Liver (tissue), 8 donors: ENCODE measurements at regions not wholly inside any gene's neighbourhood (a gene's known extent, or its start where the extent isn't known, plus 50 kb on each side); places are given as distances from the start of the nearest gene placed in this dataset.

Experiments
- DNase-seq: peaks from one replicate; pipeline ENCODE4 v3.0.0-alpha.2; 2017; ENCODE audit warnings: low spot score
- H3K27ac ChIP-seq, 2 donors: one replicate each; pipeline ENCODE4 v1.7.0; 2013; ENCODE audit warnings: inconsistent platforms in 2 of 2, low read length in 2 of 2, control low read depth in 1 of 2, low read depth in 1 of 2, mild to moderate bottlenecking in 1 of 2
- H3K27me3 ChIP-seq, 4 donors: one replicate each; pipeline versions ENCODE4 v1.6.1 to v1.7.0; 2013; ENCODE audit warnings: low read length in 3 of 4, inconsistent platforms in 1 of 4, mild to moderate bottlenecking in 1 of 4, moderate library complexity in 1 of 4; ENCODE audit not compliant: control insufficient read depth in 4 of 4, insufficient read depth in 4 of 4
- H3K36me3 ChIP-seq, 4 donors: one replicate each; pipeline versions ENCODE4 v1.6.1 to v1.7.0; 2013; ENCODE audit warnings: low read length in 3 of 4, mild to moderate bottlenecking in 3 of 4, low read depth in 1 of 4, moderate library complexity in 1 of 4; ENCODE audit not compliant: control insufficient read depth in 4 of 4, insufficient read depth in 3 of 4
- H3K4me1 ChIP-seq, 4 donors: one replicate each; pipeline versions ENCODE4 v1.6.1 to v1.7.0; 2013; ENCODE audit warnings: low read length in 3 of 4, mild to moderate bottlenecking in 3 of 4, moderate library complexity in 1 of 4; ENCODE audit not compliant: control insufficient read depth in 4 of 4, insufficient read depth in 4 of 4
- H3K4me3 ChIP-seq, 3 donors: one replicate each; pipeline versions ENCODE4 v1.6.1 to v1.7.0; 2013; ENCODE audit warnings: low read length in 3 of 3, control low read depth in 1 of 3, low read depth in 1 of 3, mild to moderate bottlenecking in 1 of 3
- H3K9ac ChIP-seq, 2 donors: one replicate each; pipeline ENCODE4 v1.7.0; 2013; ENCODE audit warnings: low read length in 2 of 2, mild to moderate bottlenecking in 2 of 2, moderate library complexity in 2 of 2, control low read depth in 1 of 2, low read depth in 1 of 2
- H3K9me3 ChIP-seq, 4 donors: one replicate each; pipeline versions ENCODE4 v1.6.1 to v1.7.0; 2013; ENCODE audit warnings: low read length in 3 of 4; ENCODE audit not compliant: control insufficient read depth in 4 of 4
- CTCF ChIP-seq: fragments of 150-350 bp; IDR thresholded peaks from 2 replicates; pipeline ENCODE4 v1.5.1; 2017; ENCODE audit warnings: improper control_type of control experiment, low read depth, low read length; ENCODE audit not compliant: missing input control
- FOXA1 ChIP-seq: IDR thresholded peaks from 2 replicates; pipeline ENCODE4 v1.6.1; 2016; ENCODE audit warnings: antibody characterized with exemption
- FOXA2 ChIP-seq: IDR thresholded peaks from 2 replicates; pipeline ENCODE4 v1.6.1; 2016; ENCODE audit warnings: antibody characterized with exemption
- GABPA ChIP-seq, 2 donors: IDR thresholded peaks in 1 of 2; conservative IDR thresholded peaks in 1 of 2; 2 replicates each; pipeline ENCODE4 v1.6.1; 2016; ENCODE audit warnings: antibody characterized with exemption in 2 of 2, mild to moderate bottlenecking in 1 of 2, moderate library complexity in 1 of 2
- HNF4A ChIP-seq, 2 donors: conservative IDR thresholded peaks; 2 replicates each; pipeline ENCODE4 v1.6.1; 2016; ENCODE audit warnings: antibody characterized with exemption in 2 of 2, mild to moderate bottlenecking in 2 of 2
- HNF4G ChIP-seq: IDR thresholded peaks from 2 replicates; pipeline ENCODE4 v1.6.1; 2016; ENCODE audit warnings: antibody characterized with exemption
- JUND ChIP-seq, 2 donors: IDR thresholded peaks; 2 replicates each; pipeline ENCODE4 v1.6.1; 2016; ENCODE audit warnings: antibody characterized with exemption in 2 of 2
- MAX ChIP-seq: IDR thresholded peaks from 2 replicates; pipeline ENCODE4 v1.6.1; 2016; ENCODE audit warnings: antibody characterized with exemption
- NR2F2 ChIP-seq: IDR thresholded peaks from 2 replicates; pipeline ENCODE4 v1.6.1; 2016; ENCODE audit warnings: antibody characterized with exemption
- RAD21 ChIP-seq, 2 donors: IDR thresholded peaks; 2 replicates each; pipeline ENCODE4 v1.6.1; 2016; ENCODE audit warnings: antibody characterized with exemption in 2 of 2, mild to moderate bottlenecking in 2 of 2
- REST ChIP-seq: IDR thresholded peaks from 2 replicates; pipeline ENCODE4 v1.6.1; 2016; ENCODE audit warnings: antibody characterized with exemption, mild to moderate bottlenecking
- RXRA ChIP-seq, 2 donors: IDR thresholded peaks; 2 replicates each; pipeline ENCODE4 v1.6.1; 2017 to 2018; ENCODE audit warnings: antibody characterized with exemption in 2 of 2, mild to moderate bottlenecking in 1 of 2
- SP1 ChIP-seq: IDR thresholded peaks from 2 replicates; pipeline ENCODE4 v1.6.1; 2018; ENCODE audit warnings: antibody characterized with exemption, mild to moderate bottlenecking
- TAF1 ChIP-seq: conservative IDR thresholded peaks from 2 replicates; pipeline ENCODE4 v1.6.1; 2016; ENCODE audit warnings: antibody characterized with exemption, mild to moderate bottlenecking
- ZBTB33 ChIP-seq: IDR thresholded peaks from 2 replicates; pipeline ENCODE4 v1.6.1; 2016; ENCODE audit warnings: antibody characterized with exemption
- WGBS: extraction: QIAGEN DNeasy Blood & Tissue Kit; methylation state at CpG from one replicate; pipeline ENCODE4 v1.1.7; 2013; 5-methylcytosine and 5-hydroxymethylcytosine counted together
- donor health status: healthy.
- donor health status: healthy.
- donor health status: healthy.
- donor health status: healthy.
- donor health status: healthy.

- Histone ChIP-seq H3K9me3 (peaks cover 0 to 1% (median 0%) of the 10 kb centered on the region in 4 donors), H3K9ac (no peak overlapping the region), H3K27me3 (peaks cover 0 to 6% (median 2%) of the 10 kb centered on the region in 4 donors), H3K27ac (no peak overlapping the region), H3K36me3 (no peaks in the 10 kb centered on the region), H3K4me3 (no peak overlapping the region), H3K4me1 (no peaks in the 10 kb centered on the region)
- DNase-seq, result no peak
- TF ChIP-seq SP1, result no peak
- WGBS, result 73% methylated on average over 9 of the region's 9 CpGs
Observed at GRCh38 chr20:62571669-62572344, 70.5 kb upstream of the SLCO4A1 start.

GRCh38 chr20:62572980-62573379 is 69.3 kb upstream of the SLCO4A1 start:
- no peak for DNase-seq
- peaks cover 0 to 10% (median 4%) of the 10 kb centered on the region in 4 donors for H3K27me3 ChIP-seq

GRCh38 chr20:62573817-62574216 is 68.5 kb upstream of the SLCO4A1 start:
- no peak for DNase-seq
- no peak for TF ChIP-seq MAX
- no peak for TF ChIP-seq TAF1
- TF ChIP-seq FOXA1, result no peak
- no peak for TF ChIP-seq HNF4G
- TF ChIP-seq CTCF, result no peak
- no peak for TF ChIP-seq NR2F2
- TF ChIP-seq HNF4A (conservative IDR thresholded peaks at IDR 0.05), result no peak
- TF ChIP-seq JUND (IDR thresholded peaks at IDR 0.05), result no peak
- TF ChIP-seq RXRA (IDR thresholded peaks at IDR 0.05), result no peak
- no peak for TF ChIP-seq FOXA2
- TF ChIP-seq GABPA (IDR thresholded peaks at IDR 0.05 in 1 of 2, conservative IDR thresholded peaks at IDR 0.05 in 1 of 2), result no peak
- no peak for TF ChIP-seq RAD21 (IDR thresholded peaks at IDR 0.05)
- TF ChIP-seq REST, result no peak
- no peak overlapping the region for H3K4me3 ChIP-seq
- H3K4me1 ChIP-seq, result no peaks in the 10 kb centered on the region
- WGBS, result 36% methylated on average over 3 of the region's 3 CpGs
- no peak overlapping the region for H3K27ac ChIP-seq
- H3K27me3 ChIP-seq, result peaks cover 0 to 12% (median 5%) of the 10 kb centered on the region in 4 donors
- no peaks in the 10 kb centered on the region for H3K36me3 ChIP-seq
- peaks cover 0 to 1% (median 0%) of the 10 kb centered on the region in 4 donors for H3K9me3 ChIP-seq
- no peak overlapping the region for H3K9ac ChIP-seq

More at GRCh38 chr20:62572980-62573379, 69.3 kb upstream of the SLCO4A1 start:
- Histone ChIP-seq H3K9ac (no peak overlapping the region), H3K27ac (no peak overlapping the region), H3K4me3 (no peak overlapping the region), H3K9me3 (peaks cover 0 to 1% (median 0%) of the 10 kb centered on the region in 4 donors), H3K36me3 (no peaks in the 10 kb centered on the region), H3K4me1 (no peaks in the 10 kb centered on the region)
- WGBS, result 50% methylated on average over 15 of the region's 15 CpGs
- TF ChIP-seq ZBTB33, result no peak
- no peak for TF ChIP-seq FOXA2
- no peak for TF ChIP-seq TAF1
- no peak for TF ChIP-seq GABPA (IDR thresholded peaks at IDR 0.05 in 1 of 2, conservative IDR thresholded peaks at IDR 0.05 in 1 of 2)
